Endothelial cell of umbilical vein (primary cell): ENCODE measurements at regions not wholly inside any gene's neighbourhood (a gene's known extent, or its start where the extent isn't known, plus 50 kb on each side); places are given as distances from the start of the nearest gene placed in this dataset.

Experiments used
- BruUV-seq: library from RNA; stranded (reverse); fragments of 400-500 nt; replicated peaks from 2 replicates; lab custom pipeline; 2021; lab: Mats Ljungman, UMichigan
- CTCF ChIA-PET: fragments of 300-600, 350-600 bp; sonication (Branson Sonifier 250); formaldehyde crosslinking; loops from one replicate; lab custom pipeline; 2021; ENCODE audit warnings: antibody characterized with exemption, inconsistent platforms; lab: Charles Lee
- POLR2A ChIA-PET: fragments of 300-600, 350-600 bp; sonication (Branson Sonifier 250); formaldehyde crosslinking; loops from one replicate; lab custom pipeline; 2021; ENCODE audit warnings: antibody characterized with exemption, inconsistent platforms; lab: Charles Lee
- DNase-seq: peaks from one replicate; pipeline ENCODE4 v3.0.0-alpha.2; 2011; ENCODE audit warnings: low read depth, low spot score
- FAIRE-seq: peaks from 2 replicates; lab custom pipeline; 2011; peaks lifted over from hg19 to GRCh38; lab: Jason Lieb, UNC
- H2AFZ ChIP-seq: 2 replicates; pipeline ENCODE4 v1.6.0; 2012; ENCODE audit warnings: low read depth, low read length, control low read depth, inconsistent platforms
- H3K27ac ChIP-seq: 2 replicates; pipeline ENCODE4 v1.5.1; 2011; ENCODE audit warnings: low read depth, mild to moderate bottlenecking, control low read depth, low read length, moderate library complexity; ENCODE audit not compliant: insufficient read depth
- H3K27me3 ChIP-seq, 2 experiments: 2 replicates each; pipeline versions ENCODE4 v1.6.0 to v1.6.1; 2011; ENCODE audit warnings: low read length in 2 of 2, mixed read lengths in 1 of 2; ENCODE audit not compliant: control insufficient read depth in 2 of 2, insufficient read depth in 2 of 2
- H3K36me3 ChIP-seq, 2 experiments: 2 replicates in 1 of 2; 3 replicates in 1 of 2; pipeline ENCODE4 v1.5.1; 2011; ENCODE audit warnings: low read length in 2 of 2, mild to moderate bottlenecking in 1 of 2, moderate library complexity in 1 of 2; ENCODE audit not compliant: control insufficient read depth in 2 of 2, insufficient read depth in 2 of 2; ENCODE audit errors: extremely low read depth in 1 of 2
- H3K4me1 ChIP-seq: 3 replicates; pipeline ENCODE4 v1.5.1; 2011; ENCODE audit warnings: mild to moderate bottlenecking, low read length; ENCODE audit not compliant: control insufficient read depth, insufficient read depth; ENCODE audit errors: extremely low read depth
- H3K4me2 ChIP-seq: 2 replicates; pipeline ENCODE4 v1.6.1; 2011; ENCODE audit warnings: low read length, control low read depth, mixed read lengths; ENCODE audit not compliant: insufficient read depth
- H3K4me3 ChIP-seq, 3 experiments: fragments of 200-600 bp in 1 of 3; sonication (generic), shearing (Covaris generic) in 1 of 3; replicated peaks in 1 of 3; 2 replicates each; pipeline ENCODE4 v1.5.1; 2011 to 2016; ENCODE audit warnings: control low read depth in 3 of 3, low read length in 3 of 3, mild to moderate bottlenecking in 2 of 3, inconsistent platforms in 1 of 3, low read depth in 1 of 3, moderate library complexity in 1 of 3; ENCODE audit not compliant: insufficient read depth in 1 of 3
- H3K79me2 ChIP-seq: 2 replicates; pipeline ENCODE4 v1.6.0; 2012; ENCODE audit warnings: low read length, inconsistent platforms; ENCODE audit not compliant: control insufficient read depth, insufficient read depth
- H3K9ac ChIP-seq: replicated peaks from 2 replicates; pipeline ENCODE3; 2011; ENCODE audit warnings: low read length, control low read depth; ENCODE audit not compliant: insufficient read depth; ENCODE audit errors: extremely low read depth
- H3K9me1 ChIP-seq: replicated peaks from 3 replicates; pipeline ENCODE4 v1.6.0; 2011; ENCODE audit warnings: mild to moderate bottlenecking, low read length; ENCODE audit not compliant: control insufficient read depth, insufficient read depth; ENCODE audit errors: extremely low read depth
- H3K9me3 ChIP-seq: replicated peaks from 2 replicates; pipeline ENCODE4 v1.5.1; 2012; ENCODE audit warnings: low read length, inconsistent platforms; ENCODE audit not compliant: control insufficient read depth, insufficient read depth
- H4K20me1 ChIP-seq: replicated peaks from 2 replicates; pipeline ENCODE3; 2011; ENCODE audit warnings: mild to moderate bottlenecking, low read length; ENCODE audit not compliant: control insufficient read depth, insufficient read depth; ENCODE audit errors: extremely low read depth
- CTCF ChIP-seq, 2 donors: IDR thresholded peaks; 1 replicate in 1 of 2; 2 replicates in 1 of 2; pipeline ENCODE4 v1.5.1; 2011; ENCODE audit warnings: low read length in 2 of 2, mild to moderate bottlenecking in 2 of 2, moderate library complexity in 2 of 2, control low read depth in 1 of 2, inconsistent platforms in 1 of 2, low read depth in 1 of 2; ENCODE audit not compliant: insufficient read depth in 1 of 2; ENCODE audit errors: extremely low read depth in 1 of 2
- EZH2 ChIP-seq: IDR thresholded peaks from 2 replicates; pipeline ENCODE4 v1.6.1; 2012; ENCODE audit warnings: borderline replicate concordance, low read depth, mild to moderate bottlenecking, moderate library complexity, low read length, inconsistent platforms; ENCODE audit not compliant: severe bottlenecking
- FOS ChIP-seq: IDR thresholded peaks from 2 replicates; pipeline ENCODE4 v1.6.1; 2011; ENCODE audit warnings: mild to moderate bottlenecking, low read length, moderate library complexity, borderline replicate concordance; ENCODE audit not compliant: insufficient read depth
- GATA2 ChIP-seq: IDR thresholded peaks from 2 replicates; pipeline ENCODE4 v1.7.0; 2011; ENCODE audit warnings: low read depth, mild to moderate bottlenecking, moderate library complexity, mixed read lengths, low read length; ENCODE audit not compliant: insufficient read length, insufficient read depth
- JUN ChIP-seq: IDR thresholded peaks from 2 replicates; pipeline ENCODE4 v1.6.1; 2011; ENCODE audit warnings: borderline replicate concordance, low read depth; ENCODE audit not compliant: insufficient read length, insufficient read depth
- MAX ChIP-seq: IDR thresholded peaks from 2 replicates; pipeline ENCODE4 v1.6.1; 2011; ENCODE audit not compliant: insufficient read depth, insufficient read length
- MYC ChIP-seq: IDR thresholded peaks from one replicate; pipeline ENCODE4 v1.6.1; 2011; ENCODE audit warnings: mild to moderate bottlenecking, low read depth, low read length
- POLR2A ChIP-seq: IDR thresholded peaks from 2 replicates; pipeline ENCODE4 v1.6.1; 2012; ENCODE audit warnings: low read depth, mild to moderate bottlenecking, control low read depth, low read length
- POLR2AphosphoS5 ChIP-seq: IDR thresholded peaks from 2 replicates; pipeline ENCODE4 v1.6.1; 2012; ENCODE audit warnings: low read depth, mild to moderate bottlenecking, control low read depth, low read length, moderate library complexity; ENCODE audit not compliant: insufficient read depth
- dilution Hi-C: fragments of 300-500 bp; cut with MboI; formaldehyde crosslinking; loops from one replicate; pipeline ENCODE4 v1.15.0; 2019; ENCODE audit warnings: low sequenced_read_pairs; ENCODE audit not compliant: extremely low pct_ligation_motif_present
- intact Hi-C: fragments of 100-400 bp; cut with micrococcal nuclease; formaldehyde crosslinking; loops from one replicate; pipeline ENCODE4 v1.10.0; 2022

GRCh38 chr10:34033078-34033477 is 698.6 kb upstream of the NRP1 start:
- ChIA-PET CTCF (no interaction called here), POLR2A (no interaction called here)
- H3K4me3 ChIP-seq: no peak overlapping the region
- no peaks in the 10 kb centered on the region for H3K27me3 ChIP-seq
- no peak for TF ChIP-seq CTCF (IDR thresholded peaks at IDR 0.05; ENCODE audit: extremely low read depth in 1 of 2, insufficient read depth in 1 of 2, low read depth in 1 of 2, low read length in 2 of 2)
- no peak for TF ChIP-seq MYC
- no peak for TF ChIP-seq POLR2A
- no peak for TF ChIP-seq GATA2
- TF ChIP-seq FOS: no peak
- no peak for TF ChIP-seq POLR2AphosphoS5
- TF ChIP-seq EZH2: no peak
- TF ChIP-seq JUN: no peak
- TF ChIP-seq MAX: no peak
- no TSS peak for BruUV-seq
- H3K4me2 ChIP-seq: no peak overlapping the region
- H2AFZ ChIP-seq: no peak overlapping the region
- no peak overlapping the region for H3K9ac ChIP-seq
- dilution Hi-C loops (no loop called here), intact Hi-C loops (no loop called here)
- H3K4me1 ChIP-seq: no peaks in the 10 kb centered on the region
- no peak overlapping the region for H3K27ac ChIP-seq
- H3K9me1 ChIP-seq: no peaks in the 10 kb centered on the region
- no peaks in the 10 kb centered on the region for H3K9me3 ChIP-seq
- no peaks in the 10 kb centered on the region for H4K20me1 ChIP-seq
- no peaks in the 10 kb centered on the region for H3K36me3 ChIP-seq
- DNase-seq (no peak), FAIRE-seq (no peak)
- H3K79me2 ChIP-seq: no peaks in the 10 kb centered on the region
